SU-DHL-6 (cell line): ENCODE measurements at regions not wholly inside any gene's neighbourhood (a gene's known extent, or its start where the extent isn't known, plus 50 kb on each side); places are given as distances from the start of the nearest gene placed in this dataset.

ENCODE experiments used
- CTCF ChIP-seq: fragments of 200-600 bp; sonication (generic); IDR thresholded peaks from one replicate; pipeline ENCODE4 v1.5.1; 2017; ENCODE audit warnings: antibody characterized with exemption, mild to moderate bottlenecking, low read length, moderate library complexity; ENCODE audit not compliant: insufficient read depth, poor library complexity, severe bottlenecking
- EZH2phosphoT487 ChIP-seq: fragments of 200-600 bp; sonication (generic), shearing (Covaris generic); conservative IDR thresholded peaks from 2 replicates; pipeline ENCODE4 v1.6.1; 2018; ENCODE audit warnings: mild to moderate bottlenecking, antibody characterized with exemption, low read length, moderate library complexity, mixed read lengths

DNA sequence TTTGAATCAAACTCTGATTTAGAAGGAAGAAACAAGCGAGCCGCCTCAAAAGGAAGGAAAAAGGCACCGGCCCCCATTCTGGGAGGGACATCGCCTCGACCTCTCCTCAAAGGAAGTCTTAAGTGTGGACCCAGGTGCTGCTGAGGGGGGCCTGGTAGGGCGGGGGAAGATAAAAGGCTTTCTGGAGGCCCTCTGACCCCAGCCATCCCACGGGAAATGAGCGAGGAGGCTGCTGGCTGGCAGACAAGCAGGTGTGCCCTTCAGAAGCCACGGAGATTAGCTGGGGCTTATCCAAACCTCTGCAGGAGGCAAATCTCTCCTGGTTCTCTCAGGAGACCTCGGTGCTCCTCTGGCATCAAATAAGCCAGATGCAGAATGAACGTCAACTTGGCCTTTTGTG lies 171.4 kb upstream of the BLID start:
- no peak for TF ChIP-seq CTCF
- no peak for TF ChIP-seq EZH2phosphoT487
